GM23338 (cell line): ENCODE measurements at regions not wholly inside any gene's neighbourhood (a gene's known extent, or its start where the extent isn't known, plus 50 kb on each side); places are given as distances from the start of the nearest gene placed in this dataset.

Experiments used
- ATAC-seq: fragments of 200-7000 bp; cut with Tn5 transposase; 3 replicates; pipeline ENCODE4 v1.9.1; 2020
- DNase-seq: peaks from one replicate; pipeline ENCODE4 v3.0.0-alpha.2; 2015; ENCODE audit warnings: low spot score
- H2AFZ ChIP-seq: fragments of 200-600 bp; sonication (generic); 2 replicates; pipeline ENCODE4 v1.8.0; 2016; ENCODE audit warnings: antibody characterized with exemption, mild to moderate bottlenecking, moderate library complexity
- H3F3A ChIP-seq: fragments of 200-600 bp; sonication (generic); replicated peaks from 2 replicates; pipeline ENCODE4 v1.8.0; 2017; ENCODE audit warnings: antibody characterized with exemption, mixed run types, low read depth
- H3K27ac ChIP-seq: fragments of 200-600 bp; sonication (generic); 2 replicates; pipeline ENCODE4 v1.6.1; 2016; ENCODE audit warnings: low read depth
- H3K27me3 ChIP-seq: fragments of 200-600 bp; sonication (generic); 2 replicates; pipeline ENCODE4 v1.8.0; 2016; ENCODE audit warnings: mild to moderate bottlenecking, mixed run types, moderate library complexity; ENCODE audit not compliant: insufficient read depth
- H3K36me3 ChIP-seq: fragments of 200-600 bp; sonication (generic); 2 replicates; pipeline ENCODE4 v1.8.0; 2016; ENCODE audit warnings: mild to moderate bottlenecking; ENCODE audit not compliant: insufficient read depth
- H3K4me1 ChIP-seq: fragments of 200-600 bp; sonication (generic); 2 replicates; pipeline ENCODE4 v1.8.0; 2016; ENCODE audit warnings: mild to moderate bottlenecking, moderate library complexity; ENCODE audit not compliant: insufficient read depth
- H3K4me2 ChIP-seq: fragments of 200-600 bp; sonication (generic); 2 replicates; pipeline ENCODE4 v1.7.1; 2017; ENCODE audit warnings: mixed run types
- H3K4me3 ChIP-seq: fragments of 200-600 bp; sonication (generic); 2 replicates; pipeline ENCODE4 v1.6.1; 2016; ENCODE audit warnings: mixed run types
- H3K79me2 ChIP-seq: fragments of 200-600 bp; sonication (generic); replicated peaks from 2 replicates; pipeline ENCODE4 v1.8.0; 2017; ENCODE audit warnings: mild to moderate bottlenecking; ENCODE audit not compliant: insufficient read depth
- H3K9me2 ChIP-seq: fragments of 200-600 bp; sonication (generic); 2 replicates; pipeline ENCODE4 v1.8.0; 2017; ENCODE audit not compliant: insufficient read depth
- H4K20me1 ChIP-seq: fragments of 200-600 bp; sonication (generic); replicated peaks from 2 replicates; pipeline ENCODE4 v1.8.0; 2017; ENCODE audit warnings: mild to moderate bottlenecking; ENCODE audit not compliant: insufficient read depth
- H3K27ac Mint-ChIP-seq: 2 replicates; pipeline ENCODE4 v1.8.0; 2020; ENCODE audit warnings: inconsistent platforms, mild to moderate bottlenecking, moderate library complexity, mixed read lengths
- H3K27me3 Mint-ChIP-seq: 3 replicates; pipeline ENCODE4 v1.8.0; 2022; ENCODE audit warnings: low read depth, mild to moderate bottlenecking, moderate library complexity, mixed read lengths, inconsistent platforms; ENCODE audit not compliant: insufficient read depth, poor library complexity
- H3K36me3 Mint-ChIP-seq: 3 replicates; pipeline ENCODE4 v1.8.0; 2021; ENCODE audit warnings: low read depth, mild to moderate bottlenecking, inconsistent platforms, moderate library complexity, mixed read lengths
- H3K4me1 Mint-ChIP-seq: 3 replicates; pipeline ENCODE4 v1.8.0; 2020; ENCODE audit warnings: mild to moderate bottlenecking, inconsistent platforms, mixed read lengths
- H3K4me3 Mint-ChIP-seq: 3 replicates; pipeline ENCODE4 v1.8.0; 2021; ENCODE audit warnings: moderate library complexity, mild to moderate bottlenecking, inconsistent platforms, mixed read lengths
- H3K9me3 Mint-ChIP-seq: 3 replicates; pipeline ENCODE4 v1.8.0; 2020; ENCODE audit warnings: moderate library complexity, mild to moderate bottlenecking, inconsistent platforms, mixed read lengths
- CREB1 ChIP-seq: fragments of 250-450 bp; sonication (Bioruptor Pico); IDR thresholded peaks from 2 replicates; pipeline ENCODE4 v1.5.0; 2020; ENCODE audit warnings: low read depth, mild to moderate bottlenecking, moderate library complexity
- EZH2phosphoT487 ChIP-seq: fragments of 200-600 bp; sonication (generic); IDR thresholded peaks from one replicate; pipeline ENCODE4 v1.8.1; 2018; ENCODE audit warnings: antibody characterized with exemption; ENCODE audit not compliant: unreplicated experiment
- POLR2AphosphoS5 ChIP-seq: IDR thresholded peaks from 2 replicates; pipeline ENCODE4 v1.6.1; 2016; ENCODE audit warnings: antibody characterized with exemption, low read depth
- STAT1 ChIP-seq: IDR thresholded peaks from one replicate; pipeline ENCODE4 v1.6.1; 2016; ENCODE audit warnings: antibody characterized with exemption; ENCODE audit not compliant: unreplicated experiment
- ZNF331 ChIP-seq: fragments of 250-450 bp; sonication (Bioruptor Pico); IDR thresholded peaks from 2 replicates; pipeline ENCODE4 v1.5.0; 2020; ENCODE audit warnings: low read depth, mild to moderate bottlenecking, moderate library complexity
- TF ChIP-seq, protein P1 (sequence below): fragments of 250-450 bp; sonication (Bioruptor Pico); IDR thresholded peaks from 2 replicates; pipeline ENCODE4 v1.5.0; 2020; ENCODE audit warnings: mild to moderate bottlenecking, moderate library complexity
- TF ChIP-seq, protein P2 (sequence below): IDR thresholded peaks from 2 replicates; pipeline ENCODE4 v1.6.1; 2016; ENCODE audit warnings: antibody characterized with exemption

DNA sequence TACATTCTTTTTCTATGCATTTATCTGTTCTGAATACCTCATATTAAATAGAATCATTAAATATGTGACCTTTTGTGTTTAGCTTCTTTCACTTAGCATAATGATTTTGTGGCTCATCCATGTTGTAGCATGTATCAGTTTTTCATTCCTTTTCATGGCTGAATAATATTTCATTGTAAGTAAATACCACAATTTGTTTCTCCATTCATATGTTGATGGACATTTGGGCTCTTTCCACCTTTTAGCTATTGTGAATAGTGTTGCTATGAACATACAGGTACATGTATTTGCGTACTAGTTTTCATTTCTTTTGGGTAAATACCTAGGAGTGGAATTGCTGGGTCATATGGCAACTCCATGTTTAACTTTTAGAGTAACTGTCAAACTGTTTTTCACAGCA, 85.1 kb downstream of the GNL3L start:
- H3K79me2 ChIP-seq: no peaks in the 10 kb centered on the region
- H3K27ac ChIP-seq: no peak overlapping the region
- H3K27me3 Mint-ChIP-seq: peaks cover 1% of the 10 kb centered on the region
- no peaks in the 10 kb centered on the region for H3F3A ChIP-seq
- no peaks in the 10 kb centered on the region for H3K4me1 ChIP-seq
- no peaks in the 10 kb centered on the region for H4K20me1 ChIP-seq
- H3K27me3 ChIP-seq: no peaks in the 10 kb centered on the region
- H3K4me3 Mint-ChIP-seq: no peak overlapping the region
- ATAC-seq (no peak), DNase-seq (no peak)
- H2AFZ ChIP-seq: no peak overlapping the region
- no peaks in the 10 kb centered on the region for H3K36me3 ChIP-seq
- H3K4me2 ChIP-seq: no peak overlapping the region
- peaks cover 15% of the 10 kb centered on the region for H3K36me3 Mint-ChIP-seq
- no peak overlapping the region for H3K27ac Mint-ChIP-seq
- no peak overlapping the region for H3K4me3 ChIP-seq
- no peaks in the 10 kb centered on the region for H3K9me2 ChIP-seq
- TF ChIP-seq CREB1 (CRISPR knock-in tag) (no peak), ZNF331 (CRISPR knock-in tag) (no peak), POLR2AphosphoS5 (no peak), EZH2phosphoT487 (no peak), STAT1 (no peak)
- TF ChIP-seq, protein P1, sequence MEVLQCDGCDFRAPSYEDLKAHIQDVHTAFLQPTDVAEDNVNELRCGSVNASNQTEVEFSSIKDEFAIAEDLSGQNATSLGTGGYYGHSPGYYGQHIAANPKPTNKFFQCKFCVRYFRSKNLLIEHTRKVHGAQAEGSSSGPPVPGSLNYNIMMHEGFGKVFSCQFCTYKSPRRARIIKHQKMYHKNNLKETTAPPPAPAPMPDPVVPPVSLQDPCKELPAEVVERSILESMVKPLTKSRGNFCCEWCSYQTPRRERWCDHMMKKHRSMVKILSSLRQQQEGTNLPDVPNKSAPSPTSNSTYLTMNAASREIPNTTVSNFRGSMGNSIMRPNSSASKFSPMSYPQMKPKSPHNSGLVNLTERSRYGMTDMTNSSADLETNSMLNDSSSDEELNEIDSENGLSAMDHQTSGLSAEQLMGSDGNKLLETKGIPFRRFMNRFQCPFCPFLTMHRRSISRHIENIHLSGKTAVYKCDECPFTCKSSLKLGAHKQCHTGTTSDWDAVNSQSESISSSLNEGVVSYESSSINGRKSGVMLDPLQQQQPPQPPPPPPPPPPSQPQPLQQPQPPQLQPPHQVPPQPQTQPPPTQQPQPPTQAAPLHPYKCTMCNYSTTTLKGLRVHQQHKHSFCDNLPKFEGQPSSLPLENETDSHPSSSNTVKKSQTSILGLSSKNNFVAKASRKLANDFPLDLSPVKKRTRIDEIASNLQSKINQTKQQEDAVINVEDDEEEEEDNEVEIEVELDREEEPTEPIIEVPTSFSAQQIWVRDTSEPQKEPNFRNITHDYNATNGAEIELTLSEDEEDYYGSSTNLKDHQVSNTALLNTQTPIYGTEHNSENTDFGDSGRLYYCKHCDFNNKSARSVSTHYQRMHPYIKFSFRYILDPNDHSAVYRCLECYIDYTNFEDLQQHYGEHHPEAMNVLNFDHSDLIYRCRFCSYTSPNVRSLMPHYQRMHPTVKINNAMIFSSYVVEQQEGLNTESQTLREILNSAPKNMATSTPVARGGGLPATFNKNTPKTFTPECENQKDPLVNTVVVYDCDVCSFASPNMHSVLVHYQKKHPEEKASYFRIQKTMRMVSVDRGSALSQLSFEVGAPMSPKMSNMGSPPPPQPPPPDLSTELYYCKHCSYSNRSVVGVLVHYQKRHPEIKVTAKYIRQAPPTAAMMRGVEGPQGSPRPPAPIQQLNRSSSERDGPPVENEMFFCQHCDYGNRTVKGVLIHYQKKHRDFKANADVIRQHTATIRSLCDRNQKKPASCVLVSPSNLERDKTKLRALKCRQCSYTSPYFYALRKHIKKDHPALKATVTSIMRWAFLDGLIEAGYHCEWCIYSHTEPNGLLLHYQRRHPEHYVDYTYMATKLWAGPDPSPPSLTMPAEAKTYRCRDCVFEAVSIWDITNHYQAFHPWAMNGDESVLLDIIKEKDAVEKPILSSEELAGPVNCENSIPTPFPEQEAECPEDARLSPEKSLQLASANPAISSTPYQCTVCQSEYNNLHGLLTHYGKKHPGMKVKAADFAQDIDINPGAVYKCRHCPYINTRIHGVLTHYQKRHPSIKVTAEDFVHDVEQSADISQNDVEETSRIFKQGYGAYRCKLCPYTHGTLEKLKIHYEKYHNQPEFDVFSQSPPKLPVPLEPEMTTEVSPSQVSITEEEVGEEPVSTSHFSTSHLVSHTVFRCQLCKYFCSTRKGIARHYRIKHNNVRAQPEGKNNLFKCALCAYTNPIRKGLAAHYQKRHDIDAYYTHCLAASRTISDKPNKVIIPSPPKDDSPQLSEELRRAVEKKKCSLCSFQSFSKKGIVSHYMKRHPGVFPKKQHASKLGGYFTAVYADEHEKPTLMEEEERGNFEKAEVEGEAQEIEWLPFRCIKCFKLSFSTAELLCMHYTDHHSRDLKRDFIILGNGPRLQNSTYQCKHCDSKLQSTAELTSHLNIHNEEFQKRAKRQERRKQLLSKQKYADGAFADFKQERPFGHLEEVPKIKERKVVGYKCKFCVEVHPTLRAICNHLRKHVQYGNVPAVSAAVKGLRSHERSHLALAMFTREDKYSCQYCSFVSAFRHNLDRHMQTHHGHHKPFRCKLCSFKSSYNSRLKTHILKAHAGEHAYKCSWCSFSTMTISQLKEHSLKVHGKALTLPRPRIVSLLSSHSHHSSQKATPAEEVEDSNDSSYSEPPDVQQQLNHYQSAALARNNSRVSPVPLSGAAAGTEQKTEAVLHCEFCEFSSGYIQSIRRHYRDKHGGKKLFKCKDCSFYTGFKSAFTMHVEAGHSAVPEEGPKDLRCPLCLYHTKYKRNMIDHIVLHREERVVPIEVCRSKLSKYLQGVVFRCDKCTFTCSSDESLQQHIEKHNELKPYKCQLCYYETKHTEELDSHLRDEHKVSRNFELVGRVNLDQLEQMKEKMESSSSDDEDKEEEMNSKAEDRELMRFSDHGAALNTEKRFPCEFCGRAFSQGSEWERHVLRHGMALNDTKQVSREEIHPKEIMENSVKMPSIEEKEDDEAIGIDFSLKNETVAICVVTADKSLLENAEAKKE: no peak
- TF ChIP-seq, protein P2, sequence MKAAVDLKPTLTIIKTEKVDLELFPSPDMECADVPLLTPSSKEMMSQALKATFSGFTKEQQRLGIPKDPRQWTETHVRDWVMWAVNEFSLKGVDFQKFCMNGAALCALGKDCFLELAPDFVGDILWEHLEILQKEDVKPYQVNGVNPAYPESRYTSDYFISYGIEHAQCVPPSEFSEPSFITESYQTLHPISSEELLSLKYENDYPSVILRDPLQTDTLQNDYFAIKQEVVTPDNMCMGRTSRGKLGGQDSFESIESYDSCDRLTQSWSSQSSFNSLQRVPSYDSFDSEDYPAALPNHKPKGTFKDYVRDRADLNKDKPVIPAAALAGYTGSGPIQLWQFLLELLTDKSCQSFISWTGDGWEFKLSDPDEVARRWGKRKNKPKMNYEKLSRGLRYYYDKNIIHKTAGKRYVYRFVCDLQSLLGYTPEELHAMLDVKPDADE: no peak
- peaks cover 10% of the 10 kb centered on the region; the same call in 2 of the 3 replicates for H3K9me3 Mint-ChIP-seq
- H3K4me1 Mint-ChIP-seq: no peaks in the 10 kb centered on the region
